Neuronal stem cell (in vitro differentiated cells): ENCODE measurements at regions not wholly inside any gene's neighbourhood (a gene's known extent, or its start where the extent isn't known, plus 50 kb on each side); places are given as distances from the start of the nearest gene placed in this dataset.

Experiments used
- DNase-seq: peaks from one replicate; pipeline ENCODE4 v3.0.0-alpha.2; 2013; ENCODE audit warnings: low spot score
- H2AFZ ChIP-seq: one replicate; pipeline ENCODE4 v1.6.1; 2013; ENCODE audit warnings: mild to moderate bottlenecking, low read length, inconsistent platforms
- H2AK5ac ChIP-seq: 2 replicates; pipeline ENCODE4 v1.6.1; 2013; ENCODE audit warnings: low read depth, mild to moderate bottlenecking, inconsistent platforms, low read length, moderate library complexity, mixed read lengths
- H2BK120ac ChIP-seq: 2 replicates; pipeline ENCODE4 v1.6.1; 2013; ENCODE audit warnings: low read depth, mild to moderate bottlenecking, inconsistent platforms, low read length, moderate library complexity, mixed read lengths
- H2BK12ac ChIP-seq: one replicate; pipeline ENCODE4 v1.6.1; 2013; ENCODE audit warnings: low read length, inconsistent platforms
- H2BK15ac ChIP-seq: 2 replicates; pipeline ENCODE4 v1.6.1; 2013; ENCODE audit warnings: mild to moderate bottlenecking, low read length, inconsistent platforms, mixed read lengths
- H2BK5ac ChIP-seq: one replicate; pipeline ENCODE4 v1.6.1; 2013; ENCODE audit warnings: inconsistent platforms, mild to moderate bottlenecking, low read length, moderate library complexity
- H3K14ac ChIP-seq: one replicate; pipeline ENCODE4 v1.6.1; 2013; ENCODE audit warnings: low read length, inconsistent platforms
- H3K18ac ChIP-seq: 2 replicates; pipeline ENCODE4 v1.6.1; 2013; ENCODE audit warnings: low read length, inconsistent platforms
- H3K23ac ChIP-seq: 2 replicates; pipeline ENCODE4 v1.6.1; 2013; ENCODE audit warnings: low read depth, mild to moderate bottlenecking, mixed read lengths, low read length, inconsistent platforms; ENCODE audit not compliant: poor library complexity
- H3K27ac ChIP-seq: replicated peaks from 3 replicates; pipeline ENCODE4 v1.5.1; 2013; ENCODE audit warnings: low read length, inconsistent platforms
- H3K27me3 ChIP-seq, 3 experiments: 2 replicates each; pipeline ENCODE4 v1.6.1; 2013; ENCODE audit warnings: low read length in 3 of 3, mild to moderate bottlenecking in 2 of 3, inconsistent platforms in 1 of 3, low read depth in 1 of 3, mixed read lengths in 1 of 3, moderate library complexity in 1 of 3; ENCODE audit not compliant: control insufficient read depth in 3 of 3, insufficient read depth in 3 of 3
- H3K36me3 ChIP-seq, 2 donors: replicated peaks in 1 of 2; 2 replicates each; pipeline ENCODE4 v1.6.1; 2013; ENCODE audit warnings: low read length in 2 of 2; ENCODE audit not compliant: control insufficient read depth in 2 of 2, insufficient read depth in 2 of 2
- H3K4ac ChIP-seq: 2 replicates; pipeline ENCODE4 v1.6.1; 2013; ENCODE audit warnings: inconsistent platforms, mild to moderate bottlenecking, low read length, moderate library complexity
- H3K4me1 ChIP-seq, 2 donors: 1 replicate in 1 of 2; 2 replicates in 1 of 2; pipeline ENCODE4 v1.6.1; 2013; ENCODE audit warnings: low read length in 2 of 2, low read depth in 1 of 2; ENCODE audit not compliant: control insufficient read depth in 2 of 2, insufficient read depth in 1 of 2
- H3K4me2 ChIP-seq: one replicate; pipeline ENCODE4 v1.6.1; 2013; ENCODE audit warnings: mild to moderate bottlenecking, low read length, inconsistent platforms; ENCODE audit not compliant: insufficient read depth, poor library complexity, severe bottlenecking
- H3K4me3 ChIP-seq, 2 donors: 2 replicates each; pipeline ENCODE4 v1.5.1; 2013; ENCODE audit warnings: low read length in 2 of 2, mild to moderate bottlenecking in 2 of 2, inconsistent platforms in 1 of 2, moderate library complexity in 1 of 2
- H3K79me1 ChIP-seq: one replicate; pipeline ENCODE4 v1.6.1; 2013; ENCODE audit warnings: low read depth, mild to moderate bottlenecking, inconsistent platforms, low read length, moderate library complexity
- H3K9ac ChIP-seq: one replicate; pipeline ENCODE4 v1.6.1; 2013; ENCODE audit warnings: mild to moderate bottlenecking, low read depth, low read length, inconsistent platforms; ENCODE audit not compliant: poor library complexity
- H3K9me3 ChIP-seq, 2 donors: replicated peaks in 1 of 2; 2 replicates each; pipeline versions ENCODE3 to v1.6.1; 2013; ENCODE audit warnings: low read length in 2 of 2, mild to moderate bottlenecking in 2 of 2, inconsistent platforms in 1 of 2, low read depth in 1 of 2, mixed read lengths in 1 of 2, moderate library complexity in 1 of 2; ENCODE audit not compliant: control insufficient read depth in 2 of 2, insufficient read depth in 1 of 2
- H4K8ac ChIP-seq: one replicate; pipeline ENCODE4 v1.6.1; 2013; ENCODE audit warnings: low read depth, mild to moderate bottlenecking, inconsistent platforms, low read length, moderate library complexity
- H4K91ac ChIP-seq: one replicate; pipeline ENCODE4 v1.6.1; 2013; ENCODE audit warnings: low read length, low read depth, mild to moderate bottlenecking, inconsistent platforms; ENCODE audit not compliant: poor library complexity
- WGBS, 2 donors: extraction: QIAGEN DNeasy Blood & Tissue Kit; methylation state at CpG; one replicate each; pipeline ENCODE4 v1.1.7; 2013; ENCODE audit warnings: missing lambda C conversion rate in 2 of 2, mixed read lengths in 1 of 2; ENCODE audit not compliant: insufficient read length in 2 of 2, insufficient replicate concordance in 1 of 2; ENCODE audit errors: extremely low coverage in 2 of 2; 5-methylcytosine and 5-hydroxymethylcytosine counted together

DNA sequence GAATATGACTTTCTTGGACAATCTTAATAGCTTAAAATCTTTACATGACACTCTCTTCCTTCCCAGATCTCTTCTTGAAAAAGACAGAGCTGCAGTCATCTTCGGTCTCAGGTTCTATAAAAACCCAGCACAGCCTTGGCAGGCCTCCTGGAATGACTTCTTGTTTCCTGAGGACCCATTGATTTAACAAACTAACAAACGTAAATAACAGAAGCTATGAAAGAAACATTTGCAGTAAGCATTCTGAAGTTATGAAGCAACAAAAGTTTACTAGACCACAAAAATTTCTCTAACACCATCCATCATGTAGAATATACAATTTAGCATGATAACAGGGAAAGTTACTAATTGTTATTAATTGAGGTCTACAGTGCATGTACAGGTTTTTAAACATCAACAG lies 62.8 kb upstream of the STARD13 start:
- H2AK5ac ChIP-seq, result no peak overlapping the region
- DNase-seq, result no peak
- H2BK120ac ChIP-seq, result no peak overlapping the region
- no peak overlapping the region for H3K9ac ChIP-seq
- H3K27ac ChIP-seq, result no peak overlapping the region
- H3K79me1 ChIP-seq, result no peaks in the 10 kb centered on the region
- H3K27me3 ChIP-seq, result peaks cover 5 to 25% (median 19%) of the 10 kb centered on the region in 3 experiments
- no peak overlapping the region for H3K18ac ChIP-seq
- H2BK12ac ChIP-seq, result no peak overlapping the region
- no peak overlapping the region for H2BK5ac ChIP-seq
- no peak overlapping the region for H2AFZ ChIP-seq
- no peaks in the 10 kb centered on the region for H3K4me1 ChIP-seq
- H3K4ac ChIP-seq, result no peak overlapping the region
- H3K14ac ChIP-seq, result no peak overlapping the region
- H3K23ac ChIP-seq, result no peak overlapping the region
- H3K4me3 ChIP-seq, result no peak overlapping the region
- H4K8ac ChIP-seq, result no peak overlapping the region
- no peaks in the 10 kb centered on the region for H3K36me3 ChIP-seq
- no peak overlapping the region for H3K4me2 ChIP-seq
- no peak overlapping the region for H2BK15ac ChIP-seq
- H4K91ac ChIP-seq, result no peak overlapping the region
- WGBS, 2 donors, result no CpG with 5 or more reads among the region's 2 CpGs
- peaks cover 0 to 3% of the 10 kb centered on the region in 2 donors for H3K9me3 ChIP-seq

DNA sequence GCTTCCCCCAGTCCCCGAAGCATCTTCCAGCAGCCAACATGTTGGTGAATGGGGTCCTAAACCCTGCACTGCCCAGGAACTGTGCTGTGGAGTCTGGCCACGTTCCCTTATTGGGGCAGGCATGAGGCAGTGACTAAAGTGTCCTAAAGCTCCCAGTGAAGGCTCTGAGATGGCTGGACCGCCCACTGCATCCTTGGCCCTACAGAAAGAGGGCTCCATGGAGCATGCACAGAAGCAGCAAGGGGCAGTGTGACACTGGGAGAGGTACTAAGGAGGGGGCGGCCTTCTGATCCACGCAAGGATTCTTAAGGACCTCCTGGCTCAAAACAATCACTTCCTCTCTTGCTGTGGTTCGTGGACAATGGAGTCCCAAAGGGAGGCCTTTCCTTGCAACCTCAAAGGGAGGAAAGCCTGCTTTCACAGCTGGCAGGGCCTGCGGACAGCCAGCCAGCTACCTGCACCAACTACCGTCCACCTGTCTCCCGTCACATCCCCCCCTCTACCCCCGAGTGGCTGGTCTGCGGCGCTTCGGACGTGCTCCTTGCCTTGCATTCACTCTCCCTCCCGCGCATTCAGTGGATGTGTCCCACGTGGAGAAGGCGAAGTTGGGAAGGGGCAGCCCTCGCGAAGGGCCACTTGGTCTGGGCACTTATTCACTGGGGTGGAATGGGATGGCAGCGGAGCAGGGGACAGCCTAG lies 63.9 kb upstream of the STARD13 start:
- Histone ChIP-seq H2BK120ac (no peak overlapping the region), H3K23ac (no peak overlapping the region), H3K4me2 (peak overlapping the region; percentile 92), H2BK12ac (no peak overlapping the region), H3K18ac (peak overlapping the region; percentile 82), H4K91ac (no peak overlapping the region), H2AK5ac (no peak overlapping the region), H2BK15ac (no peak overlapping the region), H3K9ac (peak overlapping the region; percentile 64), H3K36me3 (no peaks in the 10 kb centered on the region), H3K79me1 (no peaks in the 10 kb centered on the region), H3K4ac (no peak overlapping the region), H3K14ac (no peak overlapping the region), H3K27me3 (peaks cover 5 to 25% (median 19%) of the 10 kb centered on the region in 3 experiments), H4K8ac (no peak overlapping the region), H3K27ac (no peak overlapping the region), H2BK5ac (peak overlapping the region; percentile 45), H3K4me3 (peak overlapping the region in 1 of 2 donors; percentile 84), H3K4me1 (no peaks in the 10 kb centered on the region), H3K9me3 (peaks cover 0 to 3% of the 10 kb centered on the region in 2 donors), H2AFZ (peak overlapping the region; percentile 84)
- WGBS, 2 donors, result no CpG with 5 or more reads among the region's 21 CpGs
- DNase-seq, result peak; percentile 3

DNA sequence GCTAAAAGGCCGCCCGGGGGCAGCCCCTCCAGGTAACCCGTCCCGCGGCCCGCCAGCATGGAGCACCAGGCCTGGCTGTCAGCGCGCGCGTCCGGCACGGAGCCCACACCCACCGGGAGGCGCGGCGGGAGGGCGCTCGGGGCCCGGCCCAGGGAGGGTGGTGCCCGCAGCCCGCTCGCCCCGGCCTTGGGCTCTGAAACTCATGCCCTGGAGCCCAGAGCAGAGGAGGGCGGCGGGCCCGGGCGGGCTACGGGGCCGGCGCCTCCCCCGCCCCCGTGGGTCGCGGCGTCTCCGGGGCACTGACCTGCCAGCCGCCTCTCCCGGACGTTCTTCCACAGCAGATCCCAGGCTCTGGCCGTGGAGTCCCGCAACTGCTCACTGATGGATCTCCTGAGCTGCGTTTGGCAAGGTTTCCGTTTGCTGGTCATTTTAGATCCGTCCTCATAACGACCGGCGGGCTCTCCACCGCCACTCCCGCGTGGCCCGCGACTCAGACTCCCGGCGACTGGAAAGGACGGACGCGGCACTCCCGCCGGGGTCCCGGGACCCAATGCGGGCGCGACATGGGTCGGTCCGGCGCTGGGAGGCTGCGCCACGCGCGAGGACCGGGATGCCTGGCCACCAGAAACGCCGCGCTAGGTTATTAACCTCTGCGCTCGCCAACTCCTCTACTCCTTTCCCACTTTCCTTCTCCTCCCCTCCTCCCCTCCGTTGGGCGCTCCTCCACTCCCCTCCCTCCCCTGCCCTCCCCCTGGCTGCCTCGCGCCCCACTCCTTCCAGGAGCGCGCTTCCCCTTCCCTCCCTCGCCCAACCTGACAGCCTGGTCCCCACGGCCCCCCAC lies 64.7 kb upstream of the STARD13 start:
- Histone ChIP-seq H3K4ac (no peak overlapping the region), H3K27me3 (peaks cover 5 to 25% (median 19%) of the 10 kb centered on the region in 3 experiments), H3K4me2 (peak overlapping the region; percentile 92), H4K91ac (peak overlapping the region; percentile 59), H2BK15ac (no peak overlapping the region), H3K36me3 (no peaks in the 10 kb centered on the region), H3K14ac (peak overlapping the region; percentile 56), H2BK5ac (peak overlapping the region; percentile 45), H4K8ac (no peak overlapping the region), H3K18ac (peak overlapping the region; percentile 82), H2BK120ac (peak overlapping the region; percentile 88), H3K9ac (peak overlapping the region; percentile 78), H2AK5ac (no peak overlapping the region), H3K79me1 (no peaks in the 10 kb centered on the region), H3K4me1 (no peaks in the 10 kb centered on the region), H2AFZ (peak overlapping the region; percentile 84), H2BK12ac (no peak overlapping the region), H3K9me3 (peaks cover 0 to 3% of the 10 kb centered on the region in 2 donors), H3K4me3 (peak overlapping the region; percentile 22 to 84), H3K27ac (no peak overlapping the region), H3K23ac (no peak overlapping the region)
- WGBS, 2 donors, result no CpG with 5 or more reads among the region's 84 CpGs
- DNase-seq, result peak; percentile 8

DNA sequence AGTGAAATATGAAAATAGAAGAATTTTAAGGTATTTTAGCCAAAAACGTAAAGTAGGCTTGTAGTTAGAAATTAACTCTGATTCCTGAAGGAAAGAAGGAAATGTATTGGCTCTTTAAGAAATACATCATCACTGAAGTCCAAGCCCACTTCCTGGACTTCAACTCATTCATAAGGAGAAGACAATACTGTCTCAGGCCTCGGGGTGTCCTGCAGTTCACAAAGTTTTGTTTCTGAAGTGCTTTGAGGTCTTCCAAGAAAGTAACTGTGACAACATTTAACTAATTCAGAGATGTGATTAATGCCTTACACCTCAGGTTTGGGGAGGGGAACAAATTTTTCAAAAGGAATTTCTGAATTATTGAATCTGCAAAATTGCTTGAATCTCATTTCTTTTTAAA lies 65.8 kb upstream of the STARD13 start:
- Histone ChIP-seq H4K8ac (no peak overlapping the region), H2AFZ (no peak overlapping the region), H2BK120ac (no peak overlapping the region), H3K14ac (no peak overlapping the region), H3K79me1 (no peaks in the 10 kb centered on the region), H3K4me2 (no peak overlapping the region), H2BK12ac (no peak overlapping the region), H2BK5ac (no peak overlapping the region), H3K27me3 (peaks cover 5 to 25% (median 19%) of the 10 kb centered on the region in 3 experiments), H3K18ac (no peak overlapping the region), H3K36me3 (no peaks in the 10 kb centered on the region), H3K27ac (no peak overlapping the region), H3K4me3 (no peak overlapping the region), H3K23ac (no peak overlapping the region), H4K91ac (no peak overlapping the region), H3K4me1 (no peaks in the 10 kb centered on the region), H3K4ac (no peak overlapping the region), H2BK15ac (no peak overlapping the region), H2AK5ac (no peak overlapping the region), H3K9ac (no peak overlapping the region), H3K9me3 (peaks cover 0 to 3% of the 10 kb centered on the region in 2 donors)
- 100% methylated on average over 1 of the region's 2 CpGs; no CpG with 5 or more reads in 1 of the 2 donors for WGBS, 2 donors
- DNase-seq, result no peak
